ENCODE measurements at regions not wholly inside any gene's neighbourhood (a gene's known extent, or its start where the extent isn't known, plus 50 kb on each side); places are given as distances from the start of the nearest gene placed in this dataset.
A peak's percentile ranks its signal among the peaks of the same experiment; 100 is the strongest.

GRCh38 chr7:91375378-91375777 is 111.1 kb downstream of the FZD1 start:
- H3K27ac Mint-ChIP-seq = no peak overlapping the region
- H3K9me3 Mint-ChIP-seq = peaks cover 5% of the 10 kb centered on the region; the same call in 1 of the 2 replicates
- DNase-seq (ENCODE audit: low spot score) (no peak), ATAC-seq (peak; percentile 74)
- ChIA-PET CTCF (no interaction called here), POLR2A (no interaction called here)
- no peaks in the 10 kb centered on the region for H3K36me3 Mint-ChIP-seq
- H3K4me1 Mint-ChIP-seq = peaks cover 18% of the 10 kb centered on the region
- no peak overlapping the region for H3K4me3 Mint-ChIP-seq
- no peaks in the 10 kb centered on the region; the same call in 1 of the 2 replicates for H3K27me3 Mint-ChIP-seq (ENCODE audit: low read depth)
- TF ChIP-seq ATF1 (CRISPR knock-in tag; IDR thresholded peaks at IDR 0.05) (no peak), FOXP1 (CRISPR knock-in tag; IDR thresholded peaks at IDR 0.05; ENCODE audit: borderline replicate concordance) (no peak), FOXK1 (CRISPR knock-in tag; IDR thresholded peaks at IDR 0.05) (no peak), GRHL2 (CRISPR knock-in tag; IDR thresholded peaks at IDR 0.05; ENCODE audit: insufficient replicate concordance, severe bottlenecking) (no peak), ATF2 (CRISPR knock-in tag; IDR thresholded peaks at IDR 0.05; ENCODE audit: borderline replicate concordance, low read depth) (no peak), ZNF671 (CRISPR knock-in tag; IDR thresholded peaks at IDR 0.05) (no peak), KAT7 (CRISPR knock-in tag; IDR thresholded peaks at IDR 0.05; ENCODE audit: borderline replicate concordance) (no peak), ZNF425 (CRISPR knock-in tag; conservative IDR thresholded peaks at IDR 0.05) (no peak), HMGA2 (CRISPR knock-in tag; IDR thresholded peaks at IDR 0.05) (no peak), NR2C2 (CRISPR knock-in tag; IDR thresholded peaks at IDR 0.05) (no peak), IRF1 (CRISPR knock-in tag; IDR thresholded peaks at IDR 0.05) (no peak), SOX15 (CRISPR knock-in tag; IDR thresholded peaks at IDR 0.05) (no peak), ZBTB21 (CRISPR knock-in tag; IDR thresholded peaks at IDR 0.05; ENCODE audit: borderline replicate concordance) (no peak), OVOL2 (CRISPR knock-in tag; IDR thresholded peaks at IDR 0.05; ENCODE audit: borderline replicate concordance) (no peak), MYBL2 (CRISPR knock-in tag; IDR thresholded peaks at IDR 0.05) (no peak), ZNF532 (CRISPR knock-in tag; IDR thresholded peaks at IDR 0.05; ENCODE audit: borderline replicate concordance) (no peak)
- TF ChIP-seq, protein P1, sequence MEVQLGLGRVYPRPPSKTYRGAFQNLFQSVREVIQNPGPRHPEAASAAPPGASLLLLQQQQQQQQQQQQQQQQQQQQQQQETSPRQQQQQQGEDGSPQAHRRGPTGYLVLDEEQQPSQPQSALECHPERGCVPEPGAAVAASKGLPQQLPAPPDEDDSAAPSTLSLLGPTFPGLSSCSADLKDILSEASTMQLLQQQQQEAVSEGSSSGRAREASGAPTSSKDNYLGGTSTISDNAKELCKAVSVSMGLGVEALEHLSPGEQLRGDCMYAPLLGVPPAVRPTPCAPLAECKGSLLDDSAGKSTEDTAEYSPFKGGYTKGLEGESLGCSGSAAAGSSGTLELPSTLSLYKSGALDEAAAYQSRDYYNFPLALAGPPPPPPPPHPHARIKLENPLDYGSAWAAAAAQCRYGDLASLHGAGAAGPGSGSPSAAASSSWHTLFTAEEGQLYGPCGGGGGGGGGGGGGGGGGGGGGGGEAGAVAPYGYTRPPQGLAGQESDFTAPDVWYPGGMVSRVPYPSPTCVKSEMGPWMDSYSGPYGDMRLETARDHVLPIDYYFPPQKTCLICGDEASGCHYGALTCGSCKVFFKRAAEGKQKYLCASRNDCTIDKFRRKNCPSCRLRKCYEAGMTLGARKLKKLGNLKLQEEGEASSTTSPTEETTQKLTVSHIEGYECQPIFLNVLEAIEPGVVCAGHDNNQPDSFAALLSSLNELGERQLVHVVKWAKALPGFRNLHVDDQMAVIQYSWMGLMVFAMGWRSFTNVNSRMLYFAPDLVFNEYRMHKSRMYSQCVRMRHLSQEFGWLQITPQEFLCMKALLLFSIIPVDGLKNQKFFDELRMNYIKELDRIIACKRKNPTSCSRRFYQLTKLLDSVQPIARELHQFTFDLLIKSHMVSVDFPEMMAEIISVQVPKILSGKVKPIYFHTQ (CRISPR knock-in tag; IDR thresholded peaks at IDR 0.05) = no peak
- TF ChIP-seq, protein P2, sequence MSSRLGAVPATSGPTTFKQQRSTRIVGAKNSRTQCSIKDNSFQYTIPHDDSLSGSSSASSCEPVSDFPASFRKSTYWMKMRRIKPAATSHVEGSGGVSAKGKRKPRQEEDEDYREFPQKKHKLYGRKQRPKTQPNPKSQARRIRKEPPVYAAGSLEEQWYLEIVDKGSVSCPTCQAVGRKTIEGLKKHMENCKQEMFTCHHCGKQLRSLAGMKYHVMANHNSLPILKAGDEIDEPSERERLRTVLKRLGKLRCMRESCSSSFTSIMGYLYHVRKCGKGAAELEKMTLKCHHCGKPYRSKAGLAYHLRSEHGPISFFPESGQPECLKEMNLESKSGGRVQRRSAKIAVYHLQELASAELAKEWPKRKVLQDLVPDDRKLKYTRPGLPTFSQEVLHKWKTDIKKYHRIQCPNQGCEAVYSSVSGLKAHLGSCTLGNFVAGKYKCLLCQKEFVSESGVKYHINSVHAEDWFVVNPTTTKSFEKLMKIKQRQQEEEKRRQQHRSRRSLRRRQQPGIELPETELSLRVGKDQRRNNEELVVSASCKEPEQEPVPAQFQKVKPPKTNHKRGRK (CRISPR knock-in tag; IDR thresholded peaks at IDR 0.05; ENCODE audit: borderline replicate concordance) = no peak
